Neural progenitor cell (in vitro differentiated cells): ENCODE measurements at regions not wholly inside any gene's neighbourhood (a gene's known extent, or its start where the extent isn't known, plus 50 kb on each side); places are given as distances from the start of the nearest gene placed in this dataset.

ENCODE experiments used
- DNase-seq: peaks from one replicate; pipeline ENCODE4 v3.0.0-alpha.2; 2016; ENCODE audit warnings: low spot score
- H2AFZ ChIP-seq: fragments of 200-600 bp; sonication (generic); replicated peaks from 2 replicates; pipeline ENCODE4 v1.6.1; 2016; ENCODE audit warnings: antibody characterized with exemption
- H3F3A ChIP-seq: fragments of 200-600 bp; sonication (generic); 2 replicates; pipeline ENCODE4 v1.6.1; 2016; ENCODE audit warnings: antibody characterized with exemption, low read depth
- H3K27ac ChIP-seq: fragments of 200-600 bp; sonication (generic); 2 replicates; pipeline ENCODE4 v1.5.1; 2016; ENCODE audit warnings: mild to moderate bottlenecking
- H3K27me3 ChIP-seq: fragments of 200-600 bp; sonication (generic); 2 replicates; pipeline ENCODE4 v1.6.1; 2016; ENCODE audit warnings: mild to moderate bottlenecking, moderate library complexity
- H3K36me3 ChIP-seq: fragments of 200-600 bp; sonication (generic); 2 replicates; pipeline ENCODE4 v1.5.1; 2016
- H3K4me1 ChIP-seq: fragments of 200-600 bp; sonication (generic); 2 replicates; pipeline ENCODE4 v1.6.1; 2016; ENCODE audit warnings: mixed run types
- H3K4me2 ChIP-seq: fragments of 200-600 bp; sonication (generic); 2 replicates; pipeline ENCODE4 v1.6.1; 2016
- H3K4me3 ChIP-seq: fragments of 200-600 bp; sonication (generic); 2 replicates; pipeline ENCODE4 v1.5.1; 2016
- H3K79me2 ChIP-seq: fragments of 200-600 bp; sonication (generic); 2 replicates; pipeline ENCODE4 v1.6.1; 2016; ENCODE audit warnings: low read depth
- H3K9ac ChIP-seq: fragments of 200-600 bp; sonication (generic); 2 replicates; pipeline ENCODE4 v1.6.1; 2016
- H3K9me3 ChIP-seq: fragments of 200-600 bp; sonication (generic); 2 replicates; pipeline ENCODE4 v1.5.1; 2016; ENCODE audit warnings: low read depth
- H4K20me1 ChIP-seq: fragments of 200-600 bp; sonication (generic); 2 replicates; pipeline ENCODE4 v1.6.1; 2016; ENCODE audit warnings: low read depth
- H3K27ac Mint-ChIP-seq: 3 replicates; pipeline ENCODE4 v1.8.0; 2021; ENCODE audit warnings: mixed read lengths
- H3K27me3 Mint-ChIP-seq: 2 replicates; pipeline ENCODE4 v1.8.0; 2022; ENCODE audit warnings: low read depth, mild to moderate bottlenecking, inconsistent platforms, moderate library complexity, mixed read lengths; ENCODE audit not compliant: insufficient read depth
- H3K36me3 Mint-ChIP-seq: 3 replicates; pipeline ENCODE4 v1.8.0; 2021; ENCODE audit warnings: mixed read lengths
- H3K4me1 Mint-ChIP-seq: 3 replicates; pipeline ENCODE4 v1.8.0; 2021; ENCODE audit warnings: mixed read lengths
- H3K4me3 Mint-ChIP-seq: 3 replicates; pipeline ENCODE4 v1.8.0; 2021; ENCODE audit warnings: mild to moderate bottlenecking, moderate library complexity, mixed read lengths
- H3K9me3 Mint-ChIP-seq: 3 replicates; pipeline ENCODE4 v1.8.0; 2020; ENCODE audit warnings: mixed read lengths
- CTCF ChIP-seq: fragments of 200-600 bp; sonication (generic); IDR thresholded peaks from 2 replicates; pipeline ENCODE4 v1.5.1; 2017; ENCODE audit warnings: antibody characterized with exemption, mild to moderate bottlenecking
- EZH2 ChIP-seq: fragments of 200-600 bp; sonication (generic); IDR thresholded peaks from 2 replicates; pipeline ENCODE4 v1.6.1; 2017; ENCODE audit warnings: antibody characterized with exemption, mild to moderate bottlenecking, moderate library complexity
- EZH2phosphoT487 ChIP-seq: fragments of 200-600 bp; sonication (generic); IDR thresholded peaks from 2 replicates; pipeline ENCODE4 v1.6.1; 2017; ENCODE audit warnings: antibody characterized with exemption

GRCh38 chr4:26139310-26139924 lies 181.4 kb upstream of the RBPJ start:
- H3K4me1 ChIP-seq: peaks cover 17% of the 10 kb centered on the region
- peaks cover 14% of the 10 kb centered on the region for H3K4me1 Mint-ChIP-seq

GRCh38 chr4:26140150-26140898 lies 180.5 kb upstream of the RBPJ start:
- Histone ChIP-seq H3K27me3 (no peaks in the 10 kb centered on the region), H3K36me3 (no peaks in the 10 kb centered on the region), H3K27ac (no peak overlapping the region), H4K20me1 (no peaks in the 10 kb centered on the region), H3K4me1 (peaks cover 17% of the 10 kb centered on the region), H3K9me3 (no peaks in the 10 kb centered on the region), H2AFZ (no peak overlapping the region), H3F3A (peaks cover 5% of the 10 kb centered on the region), H3K4me2 (no peak overlapping the region), H3K9ac (no peak overlapping the region), H3K79me2 (no peaks in the 10 kb centered on the region), H3K4me3 (no peak overlapping the region)
- no peak for TF ChIP-seq EZH2phosphoT487
- TF ChIP-seq CTCF: no peak
- TF ChIP-seq EZH2: no peak
- Mint-ChIP-seq H3K27me3 (no peaks in the 10 kb centered on the region), H3K4me1 (peaks cover 16% of the 10 kb centered on the region), H3K9me3 (peaks cover 2% of the 10 kb centered on the region), H3K4me3 (no peak overlapping the region), H3K36me3 (no peaks in the 10 kb centered on the region), H3K27ac (no peak overlapping the region)
- DNase-seq: peak; percentile 12

More at GRCh38 chr4:26139310-26139924, 181.4 kb upstream of the RBPJ start:
- H3K27ac ChIP-seq: no peak overlapping the region
- no peak overlapping the region for H3K9ac ChIP-seq
- no peaks in the 10 kb centered on the region for H3K27me3 ChIP-seq
- no peaks in the 10 kb centered on the region for H3K9me3 ChIP-seq
- H3K4me3 ChIP-seq: no peak overlapping the region
- no peak overlapping the region for H3K4me2 ChIP-seq
- peaks cover 2% of the 10 kb centered on the region for H3K9me3 Mint-ChIP-seq
- TF ChIP-seq EZH2phosphoT487: no peak
- no peak for TF ChIP-seq EZH2
- no peak for TF ChIP-seq CTCF
- H3K4me3 Mint-ChIP-seq: no peak overlapping the region
- no peaks in the 10 kb centered on the region for H3K36me3 Mint-ChIP-seq
- H3K27ac Mint-ChIP-seq: no peak overlapping the region
- no peaks in the 10 kb centered on the region for H3K79me2 ChIP-seq
- no peak for DNase-seq
- no peaks in the 10 kb centered on the region for H3K36me3 ChIP-seq
- H2AFZ ChIP-seq: no peak overlapping the region
- H4K20me1 ChIP-seq: no peaks in the 10 kb centered on the region
- H3F3A ChIP-seq: peaks cover 5% of the 10 kb centered on the region
- no peaks in the 10 kb centered on the region for H3K27me3 Mint-ChIP-seq

GRCh38 chr4:26141051-26141721 lies 179.6 kb upstream of the RBPJ start:
- H3K27ac Mint-ChIP-seq: peak overlapping the region; percentile 57
- no peak overlapping the region for H2AFZ ChIP-seq

More at GRCh38 chr4:26141051-26141721, 179.6 kb upstream of the RBPJ start:
- Histone ChIP-seq H3K4me3 (no peak overlapping the region), H3K9ac (no peak overlapping the region), H4K20me1 (no peaks in the 10 kb centered on the region), H3K9me3 (no peaks in the 10 kb centered on the region), H3K27ac (no peak overlapping the region), H3K4me1 (peaks cover 17% of the 10 kb centered on the region), H3K79me2 (no peaks in the 10 kb centered on the region), H3K36me3 (no peaks in the 10 kb centered on the region), H3F3A (peaks cover 5% of the 10 kb centered on the region), H3K4me2 (peak overlapping the region; percentile 1), H3K27me3 (no peaks in the 10 kb centered on the region)
- no peaks in the 10 kb centered on the region for H3K9me3 Mint-ChIP-seq
- no peak overlapping the region for H3K4me3 Mint-ChIP-seq
- H3K4me1 Mint-ChIP-seq: peaks cover 16% of the 10 kb centered on the region
- no peaks in the 10 kb centered on the region for H3K27me3 Mint-ChIP-seq
- peak; percentile 47 for DNase-seq
- H3K36me3 Mint-ChIP-seq: no peaks in the 10 kb centered on the region
- TF ChIP-seq EZH2 (no peak), EZH2phosphoT487 (no peak), CTCF (no peak)
